Loucy (cell line): ENCODE measurements at regions not wholly inside any gene's neighbourhood (a gene's known extent, or its start where the extent isn't known, plus 50 kb on each side); places are given as distances from the start of the nearest gene placed in this dataset.

Experiments
- H2AFZ ChIP-seq: fragments of 200-600 bp; sonication (generic); 2 replicates; pipeline ENCODE4 v1.6.0; 2016; ENCODE audit warnings: antibody characterized with exemption, mild to moderate bottlenecking, low read length, moderate library complexity
- H3F3A ChIP-seq: fragments of 200-600 bp; 2 replicates; pipeline ENCODE4 v1.6.0; 2016; ENCODE audit warnings: antibody characterized with exemption, low read depth, mild to moderate bottlenecking
- H3K27me3 ChIP-seq: fragments of 200-600 bp; sonication (generic); 2 replicates; pipeline ENCODE4 v1.6.1; 2014; ENCODE audit warnings: low read length, mild to moderate bottlenecking; ENCODE audit not compliant: insufficient read depth, poor library complexity, severe bottlenecking
- H3K36me3 ChIP-seq: fragments of 200-600 bp; sonication (generic); 2 replicates; pipeline ENCODE4 v1.6.1; 2016; ENCODE audit warnings: low read length; ENCODE audit not compliant: insufficient read depth
- H3K4me1 ChIP-seq: fragments of 200-600 bp; sonication (generic); 2 replicates; pipeline ENCODE4 v1.5.1; 2014; ENCODE audit warnings: low read length, mild to moderate bottlenecking; ENCODE audit not compliant: insufficient read depth, poor library complexity, severe bottlenecking
- H3K4me2 ChIP-seq: fragments of 200-600 bp; sonication (generic); 2 replicates; pipeline ENCODE4 v1.6.0; 2014; ENCODE audit warnings: antibody characterized with exemption, low read length, low read depth, mild to moderate bottlenecking; ENCODE audit not compliant: poor library complexity, severe bottlenecking
- H3K4me3 ChIP-seq: fragments of 200-600 bp; sonication (generic); 2 replicates; pipeline ENCODE4 v1.5.1; 2014; ENCODE audit warnings: low read length, mild to moderate bottlenecking, mixed read lengths; ENCODE audit not compliant: poor library complexity, severe bottlenecking
- H3K79me2 ChIP-seq: fragments of 200-600 bp; sonication (generic); 2 replicates; pipeline ENCODE4 v1.6.1; 2014; ENCODE audit warnings: low read length; ENCODE audit not compliant: insufficient read depth
- H3K9ac ChIP-seq: fragments of 200-600 bp; sonication (generic); 2 replicates; pipeline ENCODE4 v1.6.0; 2014; ENCODE audit warnings: mild to moderate bottlenecking, low read depth, low read length, moderate library complexity; ENCODE audit not compliant: poor library complexity, severe bottlenecking
- H3K9me2 ChIP-seq: fragments of 200-600 bp; sonication (generic); replicated peaks from 2 replicates; pipeline ENCODE4 v1.6.1; 2016; ENCODE audit warnings: low read depth, low read length, mixed read lengths
- H3K9me3 ChIP-seq: fragments of 200-600 bp; sonication (generic); 2 replicates; pipeline ENCODE4 v1.6.1; 2014; ENCODE audit warnings: mild to moderate bottlenecking, antibody characterized with exemption, low read length, low read depth; ENCODE audit not compliant: insufficient read depth
- H4K20me1 ChIP-seq: fragments of 200-600 bp; sonication (generic); 2 replicates; pipeline ENCODE4 v1.6.0; 2014; ENCODE audit warnings: antibody characterized with exemption, low read length, mild to moderate bottlenecking; ENCODE audit not compliant: insufficient read depth, poor library complexity, severe bottlenecking
- CTCF ChIP-seq: fragments of 200-600 bp; sonication (generic); conservative IDR thresholded peaks from 2 replicates; pipeline ENCODE4 v1.5.1; 2014; ENCODE audit warnings: mild to moderate bottlenecking, antibody characterized with exemption, low read length
- EZH2phosphoT487 ChIP-seq: fragments of 200-600 bp; IDR thresholded peaks from 2 replicates; pipeline ENCODE4 v1.6.1; 2018; ENCODE audit warnings: antibody characterized with exemption, mild to moderate bottlenecking, moderate library complexity, borderline replicate concordance

- no peaks in the 10 kb centered on the region for H3K79me2 ChIP-seq
- peaks cover 6% of the 10 kb centered on the region; the same call in 1 of the 2 replicates for H3K9me3 ChIP-seq
- H3F3A ChIP-seq: no peaks in the 10 kb centered on the region
- H3K36me3 ChIP-seq: no peaks in the 10 kb centered on the region
- no peaks in the 10 kb centered on the region for H4K20me1 ChIP-seq
- no peaks in the 10 kb centered on the region for H3K27me3 ChIP-seq
- H3K9ac ChIP-seq: no peak overlapping the region
- H3K4me3 ChIP-seq: no peak overlapping the region
- TF ChIP-seq CTCF (no peak), EZH2phosphoT487 (no peak)
- H2AFZ ChIP-seq: no peak overlapping the region
- H3K4me2 ChIP-seq: no peak overlapping the region
- no peaks in the 10 kb centered on the region for H3K4me1 ChIP-seq
- H3K9me2 ChIP-seq: no peaks in the 10 kb centered on the region
These were observed 283.8 kb upstream of the TSHZ3 start for GRCh38 chr19:31633014-31633413.

DNA sequence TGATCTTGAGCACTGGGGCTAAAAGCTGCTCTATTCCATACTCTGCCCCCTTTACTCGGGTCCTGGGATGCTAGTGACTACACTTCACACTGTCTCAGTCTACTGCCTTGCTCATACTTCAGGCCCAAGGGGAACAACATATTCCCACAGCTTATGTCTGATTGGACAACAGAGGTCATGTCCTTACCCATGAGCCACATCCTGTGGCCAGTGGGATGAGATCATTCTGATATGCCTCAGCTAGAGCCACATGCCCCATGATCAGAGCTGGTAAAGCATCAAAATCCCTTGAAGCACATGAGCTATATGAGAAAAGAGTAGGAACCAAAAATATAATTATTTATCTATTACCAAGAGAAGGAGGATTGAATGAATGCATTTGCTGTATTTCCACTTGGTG lies 290.1 kb upstream of the TSHZ3 start:
- H3K4me3 ChIP-seq: no peak overlapping the region
- no peaks in the 10 kb centered on the region for H3K36me3 ChIP-seq
- H3F3A ChIP-seq: no peaks in the 10 kb centered on the region
- no peak overlapping the region for H3K4me2 ChIP-seq
- no peaks in the 10 kb centered on the region for H3K9me2 ChIP-seq
- H4K20me1 ChIP-seq: no peaks in the 10 kb centered on the region
- no peaks in the 10 kb centered on the region for H3K27me3 ChIP-seq
- H3K79me2 ChIP-seq: no peaks in the 10 kb centered on the region
- H3K9ac ChIP-seq: no peak overlapping the region
- H3K9me3 ChIP-seq: peaks cover 3% of the 10 kb centered on the region; the same call in 1 of the 2 replicates
- no peaks in the 10 kb centered on the region for H3K4me1 ChIP-seq
- TF ChIP-seq EZH2phosphoT487 (no peak), CTCF (no peak)
- no peak overlapping the region for H2AFZ ChIP-seq

DNA sequence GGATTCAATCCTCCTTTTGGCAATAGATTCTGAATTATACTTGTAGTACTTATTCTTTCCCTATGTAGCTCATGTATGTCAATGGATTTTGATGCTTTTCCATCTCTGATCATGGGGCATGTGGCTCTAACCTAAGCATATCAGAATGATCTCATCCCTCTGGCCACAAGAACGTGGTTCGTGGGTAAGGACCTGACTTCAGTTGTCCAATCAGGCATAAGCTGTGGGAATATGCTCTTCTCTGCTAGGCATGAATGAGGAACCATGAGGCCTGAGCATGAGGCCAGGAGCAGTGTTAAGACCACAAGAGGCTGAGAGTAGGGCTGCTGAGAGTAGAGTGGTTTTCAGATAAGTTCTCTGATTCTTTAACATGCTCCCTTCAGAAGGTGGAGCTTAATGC lies 292.4 kb upstream of the TSHZ3 start:
- Histone ChIP-seq H3K27me3 (no peaks in the 10 kb centered on the region), H4K20me1 (no peaks in the 10 kb centered on the region), H3K4me3 (no peak overlapping the region), H3F3A (no peaks in the 10 kb centered on the region), H3K79me2 (no peaks in the 10 kb centered on the region), H3K9ac (no peak overlapping the region), H3K4me2 (no peak overlapping the region), H2AFZ (no peak overlapping the region), H3K9me2 (no peaks in the 10 kb centered on the region), H3K4me1 (no peaks in the 10 kb centered on the region), H3K9me3 (peaks cover 3% of the 10 kb centered on the region; the same call in 1 of the 2 replicates), H3K36me3 (no peaks in the 10 kb centered on the region)
- no peak for TF ChIP-seq CTCF
- TF ChIP-seq EZH2phosphoT487: no peak
